A549 (cell line): ENCODE measurements at regions not wholly inside any gene's neighbourhood (a gene's known extent, or its start where the extent isn't known, plus 50 kb on each side); places are given as distances from the start of the nearest gene placed in this dataset.
"Not testable (repeated sequence)": the region's sequence is repeated elsewhere in the genome, so short reads cannot be mapped to it uniquely, and the experiment has no call there.

Experiments
- ATAC-seq, 2 experiments: fragments of 200-7000 bp in 1 of 2; fragments of >200 bp in 1 of 2; cut with Nextera tagmentation in 1 of 2; cut with Tn5 transposase in 1 of 2; 3 replicates each; pipeline versions ENCODE4 v1.8.0 to v1.9.1; 2018 to 2020; ENCODE audit warnings: mild to moderate bottlenecking in 1 of 2, moderate library complexity in 1 of 2
- CTCF ChIA-PET: fragments of 300-600 bp; sonication (Branson Sonifier 250); formaldehyde crosslinking; extraction: SDS; loops from one replicate; lab custom pipeline; 2021; ENCODE audit warnings: antibody characterized with exemption, inconsistent platforms; lab: Yijun Ruan, JAX
- POLR2A ChIA-PET: fragments of 350-600 bp; formaldehyde crosslinking; extraction: SDS; loops from one replicate; lab custom pipeline; 2021; ENCODE audit warnings: antibody characterized with exemption, inconsistent platforms; lab: Yijun Ruan, JAX
- DNase-seq, 2 experiments: peaks; one replicate each; pipeline versions ENCODE4 v3.0.0 to v3.0.0-alpha.2; 2011 to 2016; ENCODE audit warnings: low read depth in 1 of 2, low spot score in 1 of 2
- FAIRE-seq: peaks from 2 replicates; lab custom pipeline; 2011; peaks lifted over from hg19 to GRCh38; lab: Jason Lieb, UNC
- H3K27ac ChIP-seq, 2 experiments: fragments of >200 bp; sonication (Bioruptor Twin); formaldehyde crosslinking; 3 replicates each; pipeline ENCODE4 v1.5.1; 2016 to 2017
- H3K4me1 ChIP-seq: fragments of >200 bp; sonication (Bioruptor Twin); formaldehyde crosslinking; 3 replicates; pipeline ENCODE4 v1.6.1; 2016
- H3K4me2 ChIP-seq: fragments of >200 bp; sonication (Bioruptor Twin); formaldehyde crosslinking; 3 replicates; pipeline ENCODE4 v1.6.1; 2016
- H3K4me3 ChIP-seq: fragments of >200 bp; sonication (Bioruptor Twin); formaldehyde crosslinking; 3 replicates; pipeline ENCODE4 v1.5.1; 2016
- H3K9me3 ChIP-seq: fragments of >200 bp; sonication (Bioruptor Twin); formaldehyde crosslinking; 3 replicates; pipeline ENCODE4 v1.6.1; 2016
- CBX2 ChIP-seq: fragments of 200-600 bp; sonication (generic); IDR thresholded peaks from 2 replicates; pipeline ENCODE4 v1.6.1; 2016; ENCODE audit warnings: low read depth, mild to moderate bottlenecking, borderline replicate concordance
- CHD4 ChIP-seq: fragments of 200-600 bp; sonication (generic); IDR thresholded peaks from 2 replicates; pipeline ENCODE4 v1.6.1; 2016; ENCODE audit warnings: antibody characterized with exemption, mild to moderate bottlenecking, borderline replicate concordance
- EHF ChIP-seq: fragments of 250-450 bp; sonication (Bioruptor Pico); IDR thresholded peaks from 2 replicates; pipeline ENCODE4 v1.5.0; 2020; ENCODE audit warnings: mild to moderate bottlenecking
- HDAC2 ChIP-seq: fragments of 200-600 bp; sonication (generic); IDR thresholded peaks from 2 replicates; pipeline ENCODE4 v1.6.1; 2016
- HOXA7 ChIP-seq: fragments of 250-450 bp; sonication (Bioruptor Pico); IDR thresholded peaks from 2 replicates; pipeline ENCODE4 v1.5.0; 2020; ENCODE audit warnings: mild to moderate bottlenecking, moderate library complexity
- HOXB5 ChIP-seq: fragments of 250-450 bp; sonication (Bioruptor Pico); IDR thresholded peaks from 2 replicates; pipeline ENCODE4 v1.5.0; 2020; ENCODE audit warnings: mild to moderate bottlenecking, moderate library complexity
- NFE2L2 ChIP-seq: fragments of 150-350 bp; conservative IDR thresholded peaks from 2 replicates; pipeline ENCODE4 v1.6.1; 2014; ENCODE audit warnings: low read length
- PHF8 ChIP-seq: fragments of 200-600 bp; sonication (generic); IDR thresholded peaks from 2 replicates; pipeline ENCODE4 v1.6.1; 2016; ENCODE audit warnings: low read depth, mild to moderate bottlenecking, antibody characterized with exemption, moderate library complexity, borderline replicate concordance
- POLR2A ChIP-seq: IDR thresholded peaks from 2 replicates; pipeline ENCODE4 v1.6.1; 2012; ENCODE audit warnings: mild to moderate bottlenecking, low read length
- RAD21 ChIP-seq, 2 experiments: fragments of >200 bp in 1 of 2; sonication (Bioruptor Twin) in 1 of 2; formaldehyde crosslinking in 1 of 2; IDR thresholded peaks in 1 of 2; conservative IDR thresholded peaks in 1 of 2; 2 replicates in 1 of 2; 3 replicates in 1 of 2; pipeline ENCODE4 v1.6.1; 2012 to 2018; ENCODE audit warnings: inconsistent platforms in 1 of 2
- SMC3 ChIP-seq: fragments of >200 bp; sonication (Bioruptor Twin); formaldehyde crosslinking; IDR thresholded peaks from 3 replicates; pipeline ENCODE4 v1.6.1; 2018; ENCODE audit warnings: inconsistent platforms
- USF2 ChIP-seq: fragments of 450-650 bp; IDR thresholded peaks from 2 replicates; pipeline ENCODE4 v1.6.1; 2014; ENCODE audit warnings: antibody characterized with exemption
- ZNF302 ChIP-seq: fragments of 250-450 bp; sonication (Bioruptor Pico); IDR thresholded peaks from 2 replicates; pipeline ENCODE4 v1.9.0; 2021; ENCODE audit warnings: inconsistent platforms, mild to moderate bottlenecking, moderate library complexity
- WGBS: methylation state at CpG from one replicate; pipeline ENCODE4 v1.1.6; 2017; ENCODE audit errors: missing lambda C conversion rate; 5-methylcytosine and 5-hydroxymethylcytosine counted together
- TF ChIP-seq, protein P1 (sequence below): fragments of 250-450 bp; sonication (Bioruptor Pico); IDR thresholded peaks from 2 replicates; pipeline ENCODE4 v1.5.0; 2021; ENCODE audit warnings: mild to moderate bottlenecking, moderate library complexity, borderline replicate concordance
- TF ChIP-seq, protein P2 (sequence below): fragments of >200 bp; sonication (Bioruptor Twin); formaldehyde crosslinking; IDR thresholded peaks from 3 replicates; pipeline ENCODE4 v1.5.1; 2016

DNA sequence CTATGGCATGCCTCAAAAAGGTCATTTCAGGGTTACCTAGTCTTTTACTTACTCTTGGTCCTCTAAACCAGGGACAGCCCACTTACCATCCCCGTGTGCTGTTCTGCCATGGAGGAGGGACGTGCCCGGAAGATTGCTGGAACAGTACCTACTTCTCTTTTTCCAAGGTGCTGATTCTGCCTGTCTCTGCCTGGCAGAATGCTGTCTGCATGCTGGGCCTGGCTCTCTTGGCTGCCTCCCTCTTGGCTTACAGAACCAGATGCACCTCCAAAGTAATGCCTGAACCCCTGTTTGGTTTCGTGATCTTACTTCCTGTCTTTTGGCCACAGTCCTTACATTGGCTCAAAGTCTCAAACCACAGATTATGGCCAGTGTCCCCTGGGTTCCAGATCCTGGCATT is 120.7 kb upstream of the NT5E start:
- TF ChIP-seq HOXB5 (no peak), PHF8 (no peak), HOXA7 (CRISPR knock-in tag) (no peak), USF2 (no peak), CHD4 (no peak), POLR2A (no peak), HDAC2 (no peak), ZNF302 (no peak), EHF (CRISPR knock-in tag) (no peak)
- TF ChIP-seq, protein P1, sequence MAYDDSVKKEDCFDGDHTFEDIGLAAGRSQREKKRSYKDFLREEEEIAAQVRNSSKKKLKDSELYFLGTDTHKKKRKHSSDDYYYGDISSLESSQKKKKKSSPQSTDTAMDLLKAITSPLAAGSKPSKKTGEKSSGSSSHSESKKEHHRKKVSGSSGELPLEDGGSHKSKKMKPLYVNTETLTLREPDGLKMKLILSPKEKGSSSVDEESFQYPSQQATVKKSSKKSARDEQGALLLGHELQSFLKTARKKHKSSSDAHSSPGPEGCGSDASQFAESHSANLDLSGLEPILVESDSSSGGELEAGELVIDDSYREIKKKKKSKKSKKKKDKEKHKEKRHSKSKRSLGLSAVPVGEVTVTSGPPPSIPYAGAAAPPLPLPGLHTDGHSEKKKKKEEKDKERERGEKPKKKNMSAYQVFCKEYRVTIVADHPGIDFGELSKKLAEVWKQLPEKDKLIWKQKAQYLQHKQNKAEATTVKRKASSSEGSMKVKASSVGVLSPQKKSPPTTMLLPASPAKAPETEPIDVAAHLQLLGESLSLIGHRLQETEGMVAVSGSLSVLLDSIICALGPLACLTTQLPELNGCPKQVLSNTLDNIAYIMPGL (CRISPR knock-in tag): no peak
- Histone ChIP-seq H3K4me1 (no peaks in the 10 kb centered on the region), H3K27ac (no peak overlapping the region), H3K9me3 (no peaks in the 10 kb centered on the region), H3K4me2 (no peak overlapping the region), H3K4me3 (no peak overlapping the region)
- POLR2A ChIA-PET: no interaction called here
- CTCF ChIA-PET: no interaction called here
- ATAC-seq (no peak), DNase-seq (no peak), FAIRE-seq (no peak)
- WGBS: 67% methylated on average over 4 of the region's 4 CpGs

DNA sequence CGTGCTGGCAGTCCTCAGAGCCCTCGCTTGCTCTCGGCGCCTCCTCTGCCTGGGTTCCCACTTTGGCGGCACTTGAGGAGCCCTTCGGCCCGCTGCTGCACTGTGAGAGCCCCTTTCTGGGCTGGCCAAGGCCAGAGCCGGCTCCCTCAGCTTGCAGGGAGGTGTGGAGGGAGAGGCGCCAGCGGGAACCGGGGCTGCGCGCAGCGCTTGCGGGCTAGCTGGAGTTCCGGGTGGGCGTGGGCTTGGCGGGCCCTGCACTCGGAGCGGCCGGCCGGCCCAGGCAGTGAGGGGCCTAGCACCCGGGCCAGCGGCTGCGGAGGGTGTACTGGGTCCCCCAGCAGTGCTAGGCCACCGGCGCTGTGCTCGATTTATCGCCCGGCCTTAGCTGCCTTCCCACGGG is 124.1 kb upstream of the NT5E start:
- FAIRE-seq, DNase-seq, H3K4me2 ChIP-seq, POLR2A ChIA-PET, H3K4me3 ChIP-seq, H3K4me1 ChIP-seq, H3K9me3 ChIP-seq, ATAC-seq, H3K27ac ChIP-seq: not testable (repeated sequence)
- CTCF ChIA-PET: interaction anchor here (1.0 to 1.4 kb wide), 2 partner anchors 551 to 904 kb away, joined by 4 to 5 read pairs; no protein-coding TSS in a partner anchor
- 91% methylated on average over 19 of the region's 31 CpGs for WGBS

DNA sequence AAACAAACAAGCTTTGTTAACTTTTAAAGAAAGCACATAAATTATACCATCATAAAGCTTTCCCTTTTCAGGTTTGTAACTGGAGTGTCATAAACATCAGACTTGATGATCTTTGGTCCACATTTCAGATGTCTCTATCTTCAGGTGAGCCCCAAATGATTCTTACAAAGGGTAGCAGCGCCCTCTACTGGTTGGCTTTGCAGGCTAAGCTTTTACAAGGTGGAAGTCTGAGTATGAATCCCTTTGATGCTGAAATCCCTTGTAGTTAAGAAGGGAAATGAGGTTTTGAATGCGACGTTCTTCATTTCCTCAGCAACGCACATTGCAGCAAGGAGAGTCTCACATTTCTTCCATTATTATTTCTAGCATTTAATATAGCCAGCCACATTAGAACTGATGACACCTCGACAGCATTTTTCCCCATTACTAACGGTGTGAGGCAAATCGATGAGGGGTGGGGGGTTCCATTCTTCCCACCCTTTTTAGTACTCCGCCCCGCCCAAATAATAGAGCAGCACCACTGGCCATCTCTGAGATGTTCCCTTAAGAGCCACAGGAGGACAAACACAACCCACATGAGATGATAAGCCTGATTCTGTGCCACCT is 126.3 kb upstream of the NT5E start:
- 26% methylated on average over 9 of the region's 9 CpGs for WGBS
- TF ChIP-seq, protein P2, sequence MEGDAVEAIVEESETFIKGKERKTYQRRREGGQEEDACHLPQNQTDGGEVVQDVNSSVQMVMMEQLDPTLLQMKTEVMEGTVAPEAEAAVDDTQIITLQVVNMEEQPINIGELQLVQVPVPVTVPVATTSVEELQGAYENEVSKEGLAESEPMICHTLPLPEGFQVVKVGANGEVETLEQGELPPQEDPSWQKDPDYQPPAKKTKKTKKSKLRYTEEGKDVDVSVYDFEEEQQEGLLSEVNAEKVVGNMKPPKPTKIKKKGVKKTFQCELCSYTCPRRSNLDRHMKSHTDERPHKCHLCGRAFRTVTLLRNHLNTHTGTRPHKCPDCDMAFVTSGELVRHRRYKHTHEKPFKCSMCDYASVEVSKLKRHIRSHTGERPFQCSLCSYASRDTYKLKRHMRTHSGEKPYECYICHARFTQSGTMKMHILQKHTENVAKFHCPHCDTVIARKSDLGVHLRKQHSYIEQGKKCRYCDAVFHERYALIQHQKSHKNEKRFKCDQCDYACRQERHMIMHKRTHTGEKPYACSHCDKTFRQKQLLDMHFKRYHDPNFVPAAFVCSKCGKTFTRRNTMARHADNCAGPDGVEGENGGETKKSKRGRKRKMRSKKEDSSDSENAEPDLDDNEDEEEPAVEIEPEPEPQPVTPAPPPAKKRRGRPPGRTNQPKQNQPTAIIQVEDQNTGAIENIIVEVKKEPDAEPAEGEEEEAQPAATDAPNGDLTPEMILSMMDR: peak; percentile 80
- peak; percentile 84 to 86 for TF ChIP-seq RAD21 (conservative IDR thresholded peaks at IDR 0.05 in 1 of 2, IDR thresholded peaks at IDR 0.05 in 1 of 2)
- TF ChIP-seq CBX2: no peak
- no peak for TF ChIP-seq NFE2L2
- TF ChIP-seq SMC3: peak; percentile 60
- TF ChIP-seq, all 56 proteins: peak for 3
- Histone ChIP-seq H3K4me2 (no peak overlapping the region), H3K4me1 (no peaks in the 10 kb centered on the region), H3K9me3 (no peaks in the 10 kb centered on the region), H3K4me3 (no peak overlapping the region), H3K27ac (no peak overlapping the region)
- ChIA-PET CTCF (interaction anchor here (0.6 to 2.2 kb wide), 28 partner anchors 8 to 901 kb away, joined by 3 to 17 read pairs (median 4); partner anchors contain the start of gene NT5E), POLR2A (interaction anchor here (1.5 kb wide), 1 partner anchor 561 kb away, joined by 3 read pairs; no protein-coding TSS in a partner anchor)
- FAIRE-seq: peak; percentile 94
- ATAC-seq: peak; percentile 86 to 96; a peak in 5 of 6 replicates
- peak; percentile 11 to 80 for DNase-seq
